Liver (tissue), 3 donors: ENCODE measurements at regions not wholly inside any gene's neighbourhood (a gene's known extent, or its start where the extent isn't known, plus 50 kb on each side); places are given as distances from the start of the nearest gene placed in this dataset.

Experiments
- ATF3 ChIP-seq: IDR thresholded peaks from 2 replicates; pipeline ENCODE4 v1.6.1; 2016; ENCODE audit warnings: antibody characterized with exemption
- CTCF ChIP-seq: fragments of 150-350 bp; IDR thresholded peaks from 2 replicates; pipeline ENCODE4 v1.5.1; 2017; ENCODE audit warnings: improper control_type of control experiment, low read depth, low read length; ENCODE audit not compliant: missing input control
- GABPA ChIP-seq, 2 donors: IDR thresholded peaks in 1 of 2; conservative IDR thresholded peaks in 1 of 2; 2 replicates each; pipeline ENCODE4 v1.6.1; 2016; ENCODE audit warnings: antibody characterized with exemption in 2 of 2, mild to moderate bottlenecking in 1 of 2, moderate library complexity in 1 of 2
- HNF4A ChIP-seq, 2 donors: conservative IDR thresholded peaks; 2 replicates each; pipeline ENCODE4 v1.6.1; 2016; ENCODE audit warnings: antibody characterized with exemption in 2 of 2, mild to moderate bottlenecking in 2 of 2
- JUND ChIP-seq, 2 donors: IDR thresholded peaks; 2 replicates each; pipeline ENCODE4 v1.6.1; 2016; ENCODE audit warnings: antibody characterized with exemption in 2 of 2
- NR2F2 ChIP-seq: IDR thresholded peaks from 2 replicates; pipeline ENCODE4 v1.6.1; 2016; ENCODE audit warnings: antibody characterized with exemption
- RAD21 ChIP-seq, 2 donors: IDR thresholded peaks; 2 replicates each; pipeline ENCODE4 v1.6.1; 2016; ENCODE audit warnings: antibody characterized with exemption in 2 of 2, mild to moderate bottlenecking in 2 of 2
- REST ChIP-seq: IDR thresholded peaks from 2 replicates; pipeline ENCODE4 v1.6.1; 2016; ENCODE audit warnings: antibody characterized with exemption, mild to moderate bottlenecking
- TAF1 ChIP-seq: conservative IDR thresholded peaks from 2 replicates; pipeline ENCODE4 v1.6.1; 2016; ENCODE audit warnings: antibody characterized with exemption, mild to moderate bottlenecking
- ZBTB33 ChIP-seq: IDR thresholded peaks from 2 replicates; pipeline ENCODE4 v1.6.1; 2016; ENCODE audit warnings: antibody characterized with exemption
- donor health status: healthy.
- donor health status: healthy.

GRCh38 chr1:213331631-213332175 is 280.7 kb downstream of the RPS6KC1 start:
- TF ChIP-seq CTCF: no peak
- TF ChIP-seq HNF4A (conservative IDR thresholded peaks at IDR 0.05): no peak
- no peak for TF ChIP-seq RAD21 (IDR thresholded peaks at IDR 0.05)
- TF ChIP-seq TAF1: no peak
- TF ChIP-seq ATF3: no peak
- TF ChIP-seq JUND (IDR thresholded peaks at IDR 0.05): no peak
- TF ChIP-seq NR2F2: no peak
- no peak for TF ChIP-seq GABPA (IDR thresholded peaks at IDR 0.05 in 1 of 2, conservative IDR thresholded peaks at IDR 0.05 in 1 of 2)
- TF ChIP-seq ZBTB33: no peak
- no peak for TF ChIP-seq REST
